ENCODE measurements at regions not wholly inside any gene's neighbourhood (a gene's known extent, or its start where the extent isn't known, plus 50 kb on each side); places are given as distances from the start of the nearest gene placed in this dataset.

DNA sequence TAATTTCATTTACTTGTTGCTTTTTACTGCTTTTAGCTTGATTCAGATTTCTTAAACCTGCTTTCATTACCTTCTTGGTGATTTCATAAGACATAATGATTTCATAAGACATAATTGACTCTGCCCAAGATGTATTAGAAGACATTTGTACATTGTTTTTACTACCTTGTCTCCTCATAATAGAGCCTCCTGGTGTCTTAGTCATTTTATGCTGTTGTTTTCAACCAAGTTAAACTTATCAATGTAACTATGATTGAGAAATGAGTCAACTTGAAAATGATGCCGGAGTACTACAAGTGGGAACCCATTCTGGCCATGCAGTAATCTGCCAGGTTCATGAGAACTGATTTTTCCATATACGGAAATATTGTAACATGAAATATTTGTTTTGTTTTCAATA, 573.6 kb downstream of the MMUT start:
- Histone ChIP-seq H3K4me2 (ENCODE audit: low read length) (no peak overlapping the region), H3K36me3 (ENCODE audit: low read depth, low read length) (no peaks in the 10 kb centered on the region), H3K9me2 (replicated peaks; ENCODE audit: low read length) (no peaks in the 10 kb centered on the region), H3K27ac (ENCODE audit: low read length) (no peak overlapping the region), H3K79me2 (ENCODE audit: low read length) (no peaks in the 10 kb centered on the region), H4K20me1 (ENCODE audit: low read length) (no peaks in the 10 kb centered on the region), H3K4me1 (ENCODE audit: insufficient read depth, low read length) (peaks cover 22% of the 10 kb centered on the region), H3K27me3 (ENCODE audit: low read length) (no peaks in the 10 kb centered on the region), H3K9me3 (ENCODE audit: low read length) (no peaks in the 10 kb centered on the region), H3K4me3 (ENCODE audit: low read length) (no peak overlapping the region), H3F3A (ENCODE audit: low read length, unreplicated experiment) (no peaks in the 10 kb centered on the region), H3K9ac (ENCODE audit: low read length) (no peak overlapping the region), H2AFZ (ENCODE audit: low read length) (no peak overlapping the region)
- POLR2A ChIA-PET (ENCODE audit: unreplicated experiment) = no interaction called here
- no TSS peak for BruUV-seq (replicated peaks)
- CTCF ChIA-PET = no interaction called here
- intact Hi-C loops (cut with micrococcal nuclease) = no loop called here
- TF ChIP-seq, protein P1, sequence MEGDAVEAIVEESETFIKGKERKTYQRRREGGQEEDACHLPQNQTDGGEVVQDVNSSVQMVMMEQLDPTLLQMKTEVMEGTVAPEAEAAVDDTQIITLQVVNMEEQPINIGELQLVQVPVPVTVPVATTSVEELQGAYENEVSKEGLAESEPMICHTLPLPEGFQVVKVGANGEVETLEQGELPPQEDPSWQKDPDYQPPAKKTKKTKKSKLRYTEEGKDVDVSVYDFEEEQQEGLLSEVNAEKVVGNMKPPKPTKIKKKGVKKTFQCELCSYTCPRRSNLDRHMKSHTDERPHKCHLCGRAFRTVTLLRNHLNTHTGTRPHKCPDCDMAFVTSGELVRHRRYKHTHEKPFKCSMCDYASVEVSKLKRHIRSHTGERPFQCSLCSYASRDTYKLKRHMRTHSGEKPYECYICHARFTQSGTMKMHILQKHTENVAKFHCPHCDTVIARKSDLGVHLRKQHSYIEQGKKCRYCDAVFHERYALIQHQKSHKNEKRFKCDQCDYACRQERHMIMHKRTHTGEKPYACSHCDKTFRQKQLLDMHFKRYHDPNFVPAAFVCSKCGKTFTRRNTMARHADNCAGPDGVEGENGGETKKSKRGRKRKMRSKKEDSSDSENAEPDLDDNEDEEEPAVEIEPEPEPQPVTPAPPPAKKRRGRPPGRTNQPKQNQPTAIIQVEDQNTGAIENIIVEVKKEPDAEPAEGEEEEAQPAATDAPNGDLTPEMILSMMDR (conservative IDR thresholded peaks at IDR 0.05; ENCODE audit: low read depth, low read length) = no peak
- TF ChIP-seq EZH2 (IDR thresholded peaks at IDR 0.05; ENCODE audit: low read length, unreplicated experiment) = no peak
- TF ChIP-seq EZH2phosphoT487 (IDR thresholded peaks at IDR 0.05; ENCODE audit: borderline replicate concordance, low read length) = no peak
- DNase-seq (no peak), ATAC-seq (no peak)

DNA sequence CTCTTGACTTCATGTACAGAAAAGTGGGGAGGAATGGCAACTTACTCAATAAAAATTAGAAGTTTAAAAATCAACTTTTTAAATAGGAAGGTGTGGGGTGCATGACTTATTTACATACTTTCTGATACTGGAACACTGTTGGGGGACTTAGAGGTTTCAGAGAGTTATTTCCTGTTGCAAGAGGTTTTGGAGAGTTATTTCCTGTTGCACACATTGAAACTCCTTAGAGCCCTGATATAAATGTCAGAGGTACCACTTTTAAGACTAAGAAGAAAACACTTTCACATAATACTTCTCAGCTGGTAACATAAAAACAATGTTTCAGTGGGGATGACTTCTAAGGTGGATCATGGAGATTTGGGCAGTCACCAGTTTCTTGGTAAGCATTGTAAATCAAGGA, 579.9 kb downstream of the MMUT start:
- no peaks in the 10 kb centered on the region for H3F3A ChIP-seq (ENCODE audit: low read length, unreplicated experiment)
- no peaks in the 10 kb centered on the region for H3K79me2 ChIP-seq (ENCODE audit: low read length)
- intact Hi-C loops (cut with micrococcal nuclease) = no loop called here
- BruUV-seq (replicated peaks) = no TSS peak
- no peaks in the 10 kb centered on the region for H3K9me3 ChIP-seq (ENCODE audit: low read length)
- POLR2A ChIA-PET (ENCODE audit: unreplicated experiment) = no interaction called here
- H3K9me2 ChIP-seq (replicated peaks; ENCODE audit: low read length) = no peaks in the 10 kb centered on the region
- H3K4me1 ChIP-seq (ENCODE audit: insufficient read depth, low read length) = peaks cover 26% of the 10 kb centered on the region
- no peak for DNase-seq
- no peak overlapping the region for H3K4me3 ChIP-seq (ENCODE audit: low read length)
- no peaks in the 10 kb centered on the region for H4K20me1 ChIP-seq (ENCODE audit: low read length)
- TF ChIP-seq EZH2 (IDR thresholded peaks at IDR 0.05; ENCODE audit: low read length, unreplicated experiment) (no peak), EZH2phosphoT487 (IDR thresholded peaks at IDR 0.05; ENCODE audit: borderline replicate concordance, low read length) (no peak)
- TF ChIP-seq, protein P1 (conservative IDR thresholded peaks at IDR 0.05; ENCODE audit: low read depth, low read length) = no peak
- H3K9ac ChIP-seq (ENCODE audit: low read length) = no peak overlapping the region
- H3K36me3 ChIP-seq (ENCODE audit: low read depth, low read length) = no peaks in the 10 kb centered on the region
- no peak overlapping the region for H3K27ac ChIP-seq (ENCODE audit: low read length)
- CTCF ChIA-PET = no interaction called here
- no peaks in the 10 kb centered on the region for H3K27me3 ChIP-seq (ENCODE audit: low read length)
- no peak overlapping the region for H3K4me2 ChIP-seq (ENCODE audit: low read length)
- H2AFZ ChIP-seq (ENCODE audit: low read length) = no peak overlapping the region
- no peak for ATAC-seq

DNA sequence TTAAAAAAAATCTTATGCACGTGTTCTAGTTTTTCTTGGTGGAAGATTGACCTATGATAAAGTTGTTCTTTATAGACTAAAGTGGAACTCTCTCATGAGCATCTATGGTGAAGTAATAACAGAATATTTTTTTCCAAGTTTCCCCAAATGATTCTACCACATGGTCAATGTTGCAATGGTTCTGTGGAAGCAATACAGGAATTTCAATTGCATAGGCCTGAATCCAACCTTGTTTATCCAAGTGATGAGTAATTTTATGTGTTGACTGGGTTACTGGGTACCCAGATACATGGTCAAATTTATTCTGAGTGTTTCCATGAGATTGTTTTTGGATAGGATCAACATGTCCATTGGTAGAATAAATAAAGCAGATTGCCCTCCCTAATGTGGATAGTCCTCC, 581.5 kb downstream of the MMUT start:
- Histone ChIP-seq H3K4me3 (ENCODE audit: low read length) (no peak overlapping the region), H4K20me1 (ENCODE audit: low read length) (no peaks in the 10 kb centered on the region), H3K27me3 (ENCODE audit: low read length) (no peaks in the 10 kb centered on the region), H3K9me3 (ENCODE audit: low read length) (no peaks in the 10 kb centered on the region), H3K27ac (ENCODE audit: low read length) (no peak overlapping the region), H3K4me1 (ENCODE audit: insufficient read depth, low read length) (peaks cover 26% of the 10 kb centered on the region), H3K79me2 (ENCODE audit: low read length) (no peaks in the 10 kb centered on the region), H3K9ac (ENCODE audit: low read length) (no peak overlapping the region), H3F3A (ENCODE audit: low read length, unreplicated experiment) (no peaks in the 10 kb centered on the region), H3K36me3 (ENCODE audit: low read depth, low read length) (no peaks in the 10 kb centered on the region), H3K9me2 (replicated peaks; ENCODE audit: low read length) (no peaks in the 10 kb centered on the region), H3K4me2 (ENCODE audit: low read length) (no peak overlapping the region), H2AFZ (ENCODE audit: low read length) (no peak overlapping the region)
- ChIA-PET POLR2A (ENCODE audit: unreplicated experiment) (no interaction called here), CTCF (no interaction called here)
- DNase-seq (peak; percentile 51), ATAC-seq (peak; percentile 32)
- no TSS peak for BruUV-seq (replicated peaks)
- TF ChIP-seq EZH2 (IDR thresholded peaks at IDR 0.05; ENCODE audit: low read length, unreplicated experiment) (no peak), EZH2phosphoT487 (IDR thresholded peaks at IDR 0.05; ENCODE audit: borderline replicate concordance, low read length) (no peak)
- TF ChIP-seq, protein P1 (conservative IDR thresholded peaks at IDR 0.05; ENCODE audit: low read depth, low read length) = no peak
- intact Hi-C loops (cut with micrococcal nuclease) = no loop called here

All from PC-3 (cell line).